ENCODE measurements at regions not wholly inside any gene's neighbourhood (a gene's known extent, or its start where the extent isn't known, plus 50 kb on each side); places are given as distances from the start of the nearest gene placed in this dataset.

- Mint-ChIP-seq H3K4me1 (ENCODE audit: low read depth) (peaks cover 52% of the 10 kb centered on the region), H3K9me3 (no peaks in the 10 kb centered on the region), H3K27ac (no peak overlapping the region), H3K36me3 (ENCODE audit: low read depth) (no peaks in the 10 kb centered on the region), H3K4me3 (no peak overlapping the region), H3K27me3 (no peaks in the 10 kb centered on the region)
- Histone ChIP-seq H3K4me3 (ENCODE audit: low read length) (no peak overlapping the region), H3K9me3 (ENCODE audit: control insufficient read depth in 1 of 2, insufficient read depth in 1 of 2, low read length in 2 of 2) (no peaks in the 10 kb centered on the region), H3K36me3 (ENCODE audit: insufficient read depth, low read length) (no peaks in the 10 kb centered on the region), H3K27ac (ENCODE audit: low read depth in 1 of 2, low read length in 2 of 2) (no peak overlapping the region), H3K4me1 (ENCODE audit: insufficient read depth, low read length) (peaks cover 25% of the 10 kb centered on the region), H3K27me3 (ENCODE audit: control insufficient read depth in 1 of 2, insufficient read depth in 2 of 2, low read length in 2 of 2) (peaks cover 0 to 2% of the 10 kb centered on the region in 2 experiments)
- ATAC-seq (ENCODE audit: poor library complexity) = no peak
- POLR2A ChIA-PET = interaction anchor here (0.9 to 1.7 kb wide), 9 partner anchors 10 to 62 kb away, joined by 3 to 13 read pairs (median 7); no protein-coding TSS in a partner anchor
- intact Hi-C loops (cut with DNase I, micrococcal nuclease) = loop anchor here (2.0 kb wide), 4 partner anchors 17 to 153 kb away; no protein-coding TSS in a partner anchor
- no peak for DNase-seq
- no peak for TF ChIP-seq CTCF (IDR thresholded peaks at IDR 0.05)
- CTCF ChIA-PET = interaction anchor here (0.9 to 2.2 kb wide), 4 partner anchors 9 to 81 kb away, joined by 4 to 24 read pairs (median 6); no protein-coding TSS in a partner anchor
Observed at GRCh38 chr22:22803285-22803853, 84.2 kb upstream of the IGLL5 start.

GRCh38 chr22:22810018-22810427 is 77.6 kb upstream of the IGLL5 start:
- H3K36me3 Mint-ChIP-seq (ENCODE audit: low read depth) = no peaks in the 10 kb centered on the region

GRCh38 chr22:22810471-22810870 is 77.1 kb upstream of the IGLL5 start:
- no peak overlapping the region for H3K4me3 ChIP-seq (ENCODE audit: low read length)
- DNase-seq (no peak), ATAC-seq (ENCODE audit: poor library complexity) (no peak)
- no peaks in the 10 kb centered on the region for H3K27me3 ChIP-seq (ENCODE audit: control insufficient read depth in 1 of 2, insufficient read depth in 2 of 2, low read length in 2 of 2)
- intact Hi-C loops (cut with DNase I, micrococcal nuclease) = no loop called here
- H3K36me3 ChIP-seq (ENCODE audit: insufficient read depth, low read length) = no peaks in the 10 kb centered on the region
- no peaks in the 10 kb centered on the region for H3K27me3 Mint-ChIP-seq
- H3K27ac ChIP-seq (ENCODE audit: low read depth in 1 of 2, low read length in 2 of 2) = no peak overlapping the region
- H3K9me3 Mint-ChIP-seq = no peaks in the 10 kb centered on the region
- POLR2A ChIA-PET = interaction anchor here (0.8 kb wide), 1 partner anchor 9 kb away, joined by 4 read pairs; no protein-coding TSS in a partner anchor
- no peaks in the 10 kb centered on the region for H3K36me3 Mint-ChIP-seq (ENCODE audit: low read depth)
- CTCF ChIA-PET = interaction anchor here (1.1 kb wide), 1 partner anchor 67 kb away, joined by 3 read pairs; no protein-coding TSS in a partner anchor
- H3K4me3 Mint-ChIP-seq = no peak overlapping the region
- no peak overlapping the region for H3K27ac Mint-ChIP-seq
- H3K4me1 ChIP-seq (ENCODE audit: insufficient read depth, low read length) = peaks cover 54% of the 10 kb centered on the region
- peaks cover 65% of the 10 kb centered on the region for H3K4me1 Mint-ChIP-seq (ENCODE audit: low read depth)
- no peaks in the 10 kb centered on the region for H3K9me3 ChIP-seq (ENCODE audit: control insufficient read depth in 1 of 2, insufficient read depth in 1 of 2, low read length in 2 of 2)
- no peak for TF ChIP-seq CTCF (IDR thresholded peaks at IDR 0.05)

More at GRCh38 chr22:22810018-22810427, 77.6 kb upstream of the IGLL5 start:
- TF ChIP-seq CTCF (IDR thresholded peaks at IDR 0.05) = no peak
- ChIA-PET CTCF (no interaction called here), POLR2A (interaction anchor here (0.8 to 1.1 kb wide), 2 partner anchors 9 to 10 kb away, joined by 3 to 4 read pairs; no protein-coding TSS in a partner anchor)
- no peak overlapping the region for H3K27ac ChIP-seq (ENCODE audit: low read depth in 1 of 2, low read length in 2 of 2)
- H3K36me3 ChIP-seq (ENCODE audit: insufficient read depth, low read length) = no peaks in the 10 kb centered on the region
- intact Hi-C loops (cut with DNase I, micrococcal nuclease) = no loop called here
- H3K27me3 ChIP-seq (ENCODE audit: control insufficient read depth in 1 of 2, insufficient read depth in 2 of 2, low read length in 2 of 2) = no peaks in the 10 kb centered on the region
- H3K4me1 Mint-ChIP-seq (ENCODE audit: low read depth) = peaks cover 61% of the 10 kb centered on the region
- no peaks in the 10 kb centered on the region for H3K27me3 Mint-ChIP-seq
- ATAC-seq (ENCODE audit: poor library complexity) (no peak), DNase-seq (peak in 12 of 14 experiments; percentile 60 to 90 (median 74))
- H3K27ac Mint-ChIP-seq = no peak overlapping the region
- H3K4me3 ChIP-seq (ENCODE audit: low read length) = no peak overlapping the region
- no peak overlapping the region for H3K4me3 Mint-ChIP-seq
- no peaks in the 10 kb centered on the region for H3K9me3 Mint-ChIP-seq
- H3K9me3 ChIP-seq (ENCODE audit: control insufficient read depth in 1 of 2, insufficient read depth in 1 of 2, low read length in 2 of 2) = no peaks in the 10 kb centered on the region
- peaks cover 49% of the 10 kb centered on the region for H3K4me1 ChIP-seq (ENCODE audit: insufficient read depth, low read length)
